B cell (primary cell): ENCODE measurements at regions not wholly inside any gene's neighbourhood (a gene's known extent, or its start where the extent isn't known, plus 50 kb on each side); places are given as distances from the start of the nearest gene placed in this dataset.

Source experiments
- ATAC-seq: fragments of 200-7000 bp; cut with Tn5 transposase; one replicate; pipeline ENCODE4 v1.10.0; 2021; ENCODE audit warnings: low read depth, mild to moderate bottlenecking, moderate number of reproducible peaks, moderate library complexity
- CTCF ChIA-PET: fragments of 350-600 bp; sonication (Branson Sonifier 250); formaldehyde crosslinking; loops from one replicate; lab custom pipeline; 2021; ENCODE audit warnings: antibody characterized with exemption, inconsistent platforms; lab: Charles Lee
- POLR2A ChIA-PET: fragments of 350-600 bp; sonication (Branson Sonifier 250); formaldehyde crosslinking; loops from one replicate; lab custom pipeline; 2021; ENCODE audit warnings: antibody characterized with exemption; lab: Charles Lee
- DNase-seq: peaks from one replicate; pipeline ENCODE4 v3.0.0; 2013
- H2AFZ ChIP-seq: 2 replicates; pipeline ENCODE4 v1.6.1; 2012; ENCODE audit warnings: mild to moderate bottlenecking, low read depth, low read length; ENCODE audit not compliant: insufficient read depth, poor library complexity, severe bottlenecking
- H3K27ac ChIP-seq, 2 donors: 1 replicate in 1 of 2; 2 replicates in 1 of 2; pipeline ENCODE4 v1.5.1; 2012 to 2013; ENCODE audit warnings: low read length in 2 of 2, mild to moderate bottlenecking in 2 of 2, moderate library complexity in 1 of 2
- H3K27me3 ChIP-seq, 4 experiments: fragments of 200-600 bp in 1 of 4; sonication (generic) in 1 of 4; replicated peaks in 1 of 4; 1 replicate in 2 of 4; 2 replicates in 2 of 4; pipeline versions ENCODE4 v1.6.1 to v1.7.0; 2013 to 2016; ENCODE audit warnings: low read length in 3 of 4, mild to moderate bottlenecking in 2 of 4, mixed read lengths in 1 of 4, moderate library complexity in 1 of 4; ENCODE audit not compliant: insufficient read depth in 4 of 4, control insufficient read depth in 3 of 4; ENCODE audit errors: control extremely low read depth in 1 of 4
- H3K36me3 ChIP-seq, 2 experiments: replicated peaks in 1 of 2; 1 replicate in 1 of 2; 2 replicates in 1 of 2; pipeline versions ENCODE4 v1.6.1 to v1.7.1; 2013; ENCODE audit warnings: low read length in 1 of 2; ENCODE audit not compliant: insufficient read depth in 2 of 2, control insufficient read depth in 1 of 2; ENCODE audit errors: control extremely low read depth in 1 of 2, extremely low read depth in 1 of 2
- H3K4me1 ChIP-seq, 2 donors: fragments of 200-600 bp in 1 of 2; sonication (generic) in 1 of 2; 1 replicate in 1 of 2; 2 replicates in 1 of 2; pipeline versions ENCODE4 v1.5.1 to v1.6.1; 2013 to 2017; ENCODE audit warnings: low read length in 2 of 2; ENCODE audit not compliant: control insufficient read depth in 2 of 2, insufficient read depth in 2 of 2
- H3K4me2 ChIP-seq: replicated peaks from 2 replicates; pipeline ENCODE3; 2012; ENCODE audit warnings: mild to moderate bottlenecking, low read depth, low read length; ENCODE audit not compliant: poor library complexity, severe bottlenecking
- H3K4me3 ChIP-seq, 5 experiments: fragments of 200-600 bp in 1 of 5; sonication (generic) in 1 of 5; 1 replicate in 3 of 5; 2 replicates in 2 of 5; pipeline versions ENCODE4 v1.5.1 to v1.7.0; 2011 to 2016; ENCODE audit warnings: low read length in 4 of 5, mild to moderate bottlenecking in 4 of 5, low read depth in 2 of 5, control low read depth in 1 of 5, moderate library complexity in 1 of 5; ENCODE audit not compliant: insufficient read depth in 1 of 5; ENCODE audit errors: control extremely low read depth in 1 of 5, extremely low read depth in 1 of 5
- H3K79me2 ChIP-seq: fragments of 200-600 bp; sonication (generic); one replicate; pipeline ENCODE4 v1.6.0; 2016; ENCODE audit warnings: low read length; ENCODE audit not compliant: control insufficient read depth, insufficient read depth
- H3K9ac ChIP-seq: fragments of 200-600 bp; sonication (generic); 2 replicates; pipeline ENCODE4 v1.6.1; 2017; ENCODE audit warnings: mild to moderate bottlenecking, low read length, moderate library complexity
- H3K9me3 ChIP-seq, 3 donors: one replicate each; pipeline versions ENCODE4 v1.6.1 to v1.7.1; 2013; ENCODE audit warnings: low read length in 2 of 3; ENCODE audit not compliant: control insufficient read depth in 2 of 3, insufficient read depth in 1 of 3; ENCODE audit errors: control extremely low read depth in 1 of 3
- H4K20me1 ChIP-seq: 2 replicates; pipeline ENCODE4 v1.6.0; 2012; ENCODE audit warnings: mild to moderate bottlenecking, low read length; ENCODE audit not compliant: insufficient read depth, control insufficient read depth, poor library complexity, severe bottlenecking
- H3K27ac Mint-ChIP-seq: one replicate; pipeline ENCODE4 v1.8.0; 2021; ENCODE audit warnings: mixed read lengths
- H3K27me3 Mint-ChIP-seq: one replicate; pipeline ENCODE4 v1.8.0; 2021; ENCODE audit warnings: mixed read lengths
- H3K4me1 Mint-ChIP-seq: one replicate; pipeline ENCODE4 v1.8.0; 2021; ENCODE audit warnings: mixed read lengths
- H3K4me3 Mint-ChIP-seq: one replicate; pipeline ENCODE4 v1.8.0; 2021; ENCODE audit warnings: mixed read lengths
- H3K9me3 Mint-ChIP-seq: one replicate; pipeline ENCODE4 v1.8.0; 2022; ENCODE audit warnings: mixed read lengths; ENCODE audit not compliant: insufficient read depth
- EZH2 ChIP-seq: IDR thresholded peaks from 2 replicates; pipeline ENCODE4 v1.6.1; 2012; ENCODE audit warnings: borderline replicate concordance, low read depth, mild to moderate bottlenecking, moderate library complexity, low read length; ENCODE audit not compliant: insufficient read depth, poor library complexity, severe bottlenecking
- WGBS: methylation state at CpG from one replicate; pipeline ENCODE4 v1.1.5; 2013; ENCODE audit warnings: missing lambda C conversion rate; ENCODE audit not compliant: insufficient coverage; 5-methylcytosine and 5-hydroxymethylcytosine counted together
- intact Hi-C: fragments of 100-400 bp; cut with micrococcal nuclease; formaldehyde crosslinking; loops from one replicate; pipeline ENCODE4 v1.10.0; 2022
- TF ChIP-seq, protein P1 (sequence below): fragments of 200-600 bp; IDR thresholded peaks from one replicate; pipeline ENCODE4 v1.8.0; 2022; ENCODE audit warnings: antibody characterized with exemption, mild to moderate bottlenecking

DNA sequence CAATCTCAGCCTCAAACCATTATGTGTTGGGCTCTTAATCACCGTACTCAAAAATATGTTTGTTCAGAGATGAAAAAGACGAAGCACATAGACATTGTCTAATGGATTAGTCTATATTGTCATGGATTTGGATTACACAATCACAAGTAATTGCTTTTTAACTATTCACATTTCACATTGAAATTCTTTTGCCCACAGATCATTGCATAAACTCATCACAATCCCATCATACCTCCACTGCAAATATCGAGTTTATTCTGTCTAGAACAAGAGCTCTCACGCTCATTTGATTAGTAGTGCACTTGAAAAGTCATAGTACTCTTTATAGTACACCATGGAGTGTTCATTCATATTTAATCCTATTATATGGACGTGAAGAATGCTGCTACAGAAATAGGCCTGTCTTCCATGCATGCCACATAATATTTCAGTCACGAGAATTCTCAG, 97.9 kb upstream of the SOX11 start:
- 80% methylated on average over 1 of the region's 6 CpGs for WGBS
- H3K4me3 Mint-ChIP-seq, result no peak overlapping the region

DNA sequence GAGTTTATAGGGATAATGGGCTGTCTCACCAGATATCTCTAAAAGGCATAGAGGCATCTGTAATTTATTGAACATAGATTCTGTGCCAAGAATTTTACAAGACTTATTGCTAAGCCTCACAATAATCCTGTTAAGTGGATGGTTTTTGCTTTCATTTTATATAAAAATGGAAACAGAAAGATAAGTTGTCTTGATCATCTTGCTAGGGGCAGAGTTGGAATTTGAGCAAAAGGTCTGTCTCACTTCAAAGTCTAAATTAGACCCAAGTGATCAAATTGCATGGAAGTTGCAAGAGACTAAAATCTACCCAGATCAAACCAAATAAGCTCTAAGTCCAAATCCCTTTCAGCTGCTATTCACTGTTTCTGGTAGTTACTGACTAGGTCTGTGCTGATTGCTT, 95.3 kb upstream of the SOX11 start:
- intact Hi-C loops, result no loop called here
- H3K4me2 ChIP-seq, result no peak overlapping the region
- H4K20me1 ChIP-seq, result no peaks in the 10 kb centered on the region
- H3K27ac Mint-ChIP-seq, result no peak overlapping the region
- CTCF ChIA-PET, result no interaction called here
- H3K9me3 ChIP-seq, result no peaks in the 10 kb centered on the region
- no peaks in the 10 kb centered on the region for H3K79me2 ChIP-seq
- POLR2A ChIA-PET, result no interaction called here
- H3K27me3 Mint-ChIP-seq, result no peaks in the 10 kb centered on the region
- no peaks in the 10 kb centered on the region for H3K27me3 ChIP-seq
- no peaks in the 10 kb centered on the region for H3K4me1 ChIP-seq
- H3K4me3 ChIP-seq, result no peak overlapping the region
- H3K9ac ChIP-seq, result no peak overlapping the region
- no peak for TF ChIP-seq EZH2
- TF ChIP-seq, protein P1, sequence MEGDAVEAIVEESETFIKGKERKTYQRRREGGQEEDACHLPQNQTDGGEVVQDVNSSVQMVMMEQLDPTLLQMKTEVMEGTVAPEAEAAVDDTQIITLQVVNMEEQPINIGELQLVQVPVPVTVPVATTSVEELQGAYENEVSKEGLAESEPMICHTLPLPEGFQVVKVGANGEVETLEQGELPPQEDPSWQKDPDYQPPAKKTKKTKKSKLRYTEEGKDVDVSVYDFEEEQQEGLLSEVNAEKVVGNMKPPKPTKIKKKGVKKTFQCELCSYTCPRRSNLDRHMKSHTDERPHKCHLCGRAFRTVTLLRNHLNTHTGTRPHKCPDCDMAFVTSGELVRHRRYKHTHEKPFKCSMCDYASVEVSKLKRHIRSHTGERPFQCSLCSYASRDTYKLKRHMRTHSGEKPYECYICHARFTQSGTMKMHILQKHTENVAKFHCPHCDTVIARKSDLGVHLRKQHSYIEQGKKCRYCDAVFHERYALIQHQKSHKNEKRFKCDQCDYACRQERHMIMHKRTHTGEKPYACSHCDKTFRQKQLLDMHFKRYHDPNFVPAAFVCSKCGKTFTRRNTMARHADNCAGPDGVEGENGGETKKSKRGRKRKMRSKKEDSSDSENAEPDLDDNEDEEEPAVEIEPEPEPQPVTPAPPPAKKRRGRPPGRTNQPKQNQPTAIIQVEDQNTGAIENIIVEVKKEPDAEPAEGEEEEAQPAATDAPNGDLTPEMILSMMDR, result no peak
- DNase-seq (no peak), ATAC-seq (no peak)
- no peak overlapping the region for H3K4me3 Mint-ChIP-seq
- H3K4me1 Mint-ChIP-seq, result no peaks in the 10 kb centered on the region
- H2AFZ ChIP-seq, result no peak overlapping the region
- H3K27ac ChIP-seq, result no peak overlapping the region
- H3K36me3 ChIP-seq, result no peaks in the 10 kb centered on the region
- peaks cover under 1% of the 10 kb centered on the region for H3K9me3 Mint-ChIP-seq

More for the DNA sequence above, 97.9 kb upstream of the SOX11 start:
- no peaks in the 10 kb centered on the region for H3K79me2 ChIP-seq
- intact Hi-C loops, result no loop called here
- no peaks in the 10 kb centered on the region for H3K27me3 ChIP-seq
- H3K4me3 ChIP-seq, result no peak overlapping the region
- Mint-ChIP-seq H3K27ac (no peak overlapping the region), H3K27me3 (no peaks in the 10 kb centered on the region), H3K4me1 (no peaks in the 10 kb centered on the region), H3K9me3 (no peaks in the 10 kb centered on the region)
- POLR2A ChIA-PET, result no interaction called here
- CTCF ChIA-PET, result no interaction called here
- H3K4me2 ChIP-seq, result no peak overlapping the region
- no peaks in the 10 kb centered on the region for H3K36me3 ChIP-seq
- no peak overlapping the region for H2AFZ ChIP-seq
- H4K20me1 ChIP-seq, result no peaks in the 10 kb centered on the region
- no peak for TF ChIP-seq EZH2
- TF ChIP-seq, protein P1, result no peak
- H3K9ac ChIP-seq, result no peak overlapping the region
- DNase-seq (no peak), ATAC-seq (no peak)
- H3K27ac ChIP-seq, result no peak overlapping the region
- no peaks in the 10 kb centered on the region for H3K9me3 ChIP-seq
- no peaks in the 10 kb centered on the region for H3K4me1 ChIP-seq
